ENCODE measurements at regions not wholly inside any gene's neighbourhood (a gene's known extent, or its start where the extent isn't known, plus 50 kb on each side); places are given as distances from the start of the nearest gene placed in this dataset.

DNA sequence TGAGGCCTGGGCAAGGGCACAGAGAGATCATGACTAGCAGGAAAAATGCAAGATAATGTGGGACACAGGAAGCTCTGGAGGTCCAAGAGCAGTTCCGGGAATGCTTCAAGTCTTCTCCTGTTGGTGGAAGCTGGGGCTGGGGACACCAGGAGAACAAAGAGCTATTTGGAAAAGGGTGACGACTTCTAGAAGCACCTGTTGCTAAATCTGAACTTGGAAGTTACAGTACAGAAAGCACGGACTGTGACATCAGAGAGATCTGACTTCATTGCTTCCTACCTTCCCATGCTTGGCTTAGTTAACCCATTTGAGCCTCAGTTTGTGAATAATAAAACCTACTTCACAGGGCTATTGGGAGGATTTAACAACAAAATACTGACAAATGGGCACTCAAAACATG lies 52.7 kb upstream of the NEO1 start:
- Histone ChIP-seq H3K56ac (ENCODE audit: insufficient read length, low read depth, low read length) (no peak overlapping the region), H2BK15ac (ENCODE audit: low read depth, low read length) (no peak overlapping the region), H3K79me1 (ENCODE audit: insufficient read depth, low read depth, low read length, poor library complexity, severe bottlenecking) (no peaks in the 10 kb centered on the region), H3T11ph (ENCODE audit: low read length) (no peak overlapping the region), H3K79me2 (ENCODE audit: insufficient read depth, low read length) (no peaks in the 10 kb centered on the region), H2BK12ac (ENCODE audit: insufficient read length, low read depth, low read length) (no peak overlapping the region), H3K27me3 (ENCODE audit: insufficient read depth, low read length) (no peaks in the 10 kb centered on the region), H3K4ac (ENCODE audit: low read depth, low read length) (no peak overlapping the region), H2BK20ac (ENCODE audit: low read depth, low read length, poor library complexity, severe bottlenecking) (no peak overlapping the region), H3K4me2 (ENCODE audit: insufficient read depth, insufficient read length, low read length) (no peak overlapping the region), H2AK5ac (ENCODE audit: insufficient read length, low read length) (no peak overlapping the region), H4K5ac (ENCODE audit: insufficient read length, low read depth, low read length) (no peak overlapping the region), H3K9me3 (ENCODE audit: control insufficient read depth, low read depth, low read length) (no peaks in the 10 kb centered on the region), H3K18ac (ENCODE audit: insufficient read length, low read depth, low read length) (no peak overlapping the region), H4K8ac (replicated peaks; ENCODE audit: insufficient read length, low read depth, low read length) (no peak overlapping the region), H2BK120ac (ENCODE audit: low read depth, low read length, poor library complexity, severe bottlenecking) (no peak overlapping the region), H2AFZ (ENCODE audit: low read length) (no peak overlapping the region), H2BK5ac (ENCODE audit: insufficient read length, low read length) (no peak overlapping the region), H3K23me2 (ENCODE audit: insufficient read length, low read depth, low read length, poor library complexity, severe bottlenecking) (no peaks in the 10 kb centered on the region), H3K9ac (ENCODE audit: extremely low read depth, insufficient read length, low read length) (no peak overlapping the region), H4K91ac (ENCODE audit: insufficient read length, low read depth, low read length) (no peak overlapping the region), H3K14ac (ENCODE audit: insufficient read depth, low read length) (no peak overlapping the region), H3K4me1 (ENCODE audit: insufficient read depth, low read length) (no peaks in the 10 kb centered on the region), H3K23ac (ENCODE audit: insufficient read length, low read depth, low read length) (no peak overlapping the region), H4K20me1 (ENCODE audit: control insufficient read depth, insufficient read depth, insufficient read length) (no peaks in the 10 kb centered on the region), H3K27ac (ENCODE audit: insufficient read length, low read depth, low read length) (no peak overlapping the region)
- Mint-ChIP-seq H3K36me3 (ENCODE audit: insufficient read depth in 1 of 3, low read depth in 3 of 3) (no peaks in the 10 kb centered on the region), H3K9me3 (no peaks in the 10 kb centered on the region), H3K4me1 (peaks cover 4 to 8% of the 10 kb centered on the region in 2 experiments), H3K4me3 (no peak overlapping the region), H3K27me3 (ENCODE audit: low read depth) (0 out of 2 replicates have a peak, but pooled peaks cover 2% of the 10 kb centered on the region), H3K27ac (no peak overlapping the region)
- peak; percentile 3 for DNase-seq
- TF ChIP-seq CTCF (conservative IDR thresholded peaks at IDR 0.05): no peak
- no CpG with 5 or more reads among the region's 3 CpGs for WGBS (ENCODE audit: extremely low coverage, insufficient read length, low lambda C conversion rate)
